Prostate gland (tissue), 2 donors: ENCODE measurements at regions not wholly inside any gene's neighbourhood (a gene's known extent, or its start where the extent isn't known, plus 50 kb on each side); places are given as distances from the start of the nearest gene placed in this dataset.

Experiments
- POLR2A ChIP-seq: fragments of 450-650 bp; IDR thresholded peaks from one replicate; pipeline ENCODE4 v1.6.1; 2016; ENCODE audit warnings: antibody characterized with exemption, mild to moderate bottlenecking
- POLR2AphosphoS5 ChIP-seq: sonication (generic); formaldehyde crosslinking; IDR thresholded peaks from one replicate; pipeline ENCODE4 v1.6.1; 2017; ENCODE audit warnings: antibody characterized with exemption
- TF ChIP-seq, protein P1 (sequence below), 4 experiments: fragments of 200-600 bp in 2 of 4; fragments of 450-650 bp in 2 of 4; sonication (generic) in 2 of 4; IDR thresholded peaks; 1 replicate in 3 of 4; 2 replicates in 1 of 4; pipeline ENCODE4 v1.5.1; 2016 to 2019; ENCODE audit warnings: antibody characterized with exemption in 4 of 4, mild to moderate bottlenecking in 2 of 4, moderate library complexity in 2 of 4

DNA sequence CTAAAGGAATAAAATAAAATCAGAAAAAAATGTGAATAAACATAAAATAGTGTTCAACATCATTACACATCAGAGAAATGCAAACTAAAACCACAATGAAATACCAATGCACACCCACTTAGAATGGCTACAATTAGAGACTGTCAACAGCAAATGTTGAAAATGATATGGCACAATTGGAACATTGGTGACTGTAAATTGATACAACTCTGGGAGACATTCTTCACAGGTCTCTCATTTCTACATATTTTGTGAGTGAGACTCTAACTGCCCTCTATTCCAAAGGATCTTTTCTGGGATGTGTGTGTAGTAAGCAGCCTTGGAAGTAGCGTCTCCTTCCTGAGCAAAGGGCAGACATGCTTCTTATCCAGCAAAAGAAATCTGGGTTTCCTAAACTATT lies 323.0 kb downstream of the FBXO15 start:
- TF ChIP-seq POLR2AphosphoS5 = no peak
- TF ChIP-seq, protein P1, sequence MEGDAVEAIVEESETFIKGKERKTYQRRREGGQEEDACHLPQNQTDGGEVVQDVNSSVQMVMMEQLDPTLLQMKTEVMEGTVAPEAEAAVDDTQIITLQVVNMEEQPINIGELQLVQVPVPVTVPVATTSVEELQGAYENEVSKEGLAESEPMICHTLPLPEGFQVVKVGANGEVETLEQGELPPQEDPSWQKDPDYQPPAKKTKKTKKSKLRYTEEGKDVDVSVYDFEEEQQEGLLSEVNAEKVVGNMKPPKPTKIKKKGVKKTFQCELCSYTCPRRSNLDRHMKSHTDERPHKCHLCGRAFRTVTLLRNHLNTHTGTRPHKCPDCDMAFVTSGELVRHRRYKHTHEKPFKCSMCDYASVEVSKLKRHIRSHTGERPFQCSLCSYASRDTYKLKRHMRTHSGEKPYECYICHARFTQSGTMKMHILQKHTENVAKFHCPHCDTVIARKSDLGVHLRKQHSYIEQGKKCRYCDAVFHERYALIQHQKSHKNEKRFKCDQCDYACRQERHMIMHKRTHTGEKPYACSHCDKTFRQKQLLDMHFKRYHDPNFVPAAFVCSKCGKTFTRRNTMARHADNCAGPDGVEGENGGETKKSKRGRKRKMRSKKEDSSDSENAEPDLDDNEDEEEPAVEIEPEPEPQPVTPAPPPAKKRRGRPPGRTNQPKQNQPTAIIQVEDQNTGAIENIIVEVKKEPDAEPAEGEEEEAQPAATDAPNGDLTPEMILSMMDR (IDR thresholded peaks at IDR 0.05) = no peak
- TF ChIP-seq POLR2A = no peak
